GM12878 (cell line): ENCODE measurements at regions not wholly inside any gene's neighbourhood (a gene's known extent, or its start where the extent isn't known, plus 50 kb on each side); places are given as distances from the start of the nearest gene placed in this dataset.

Experiments
- ATAC-seq: fragments of 200-7000 bp; cut with Tn5 transposase; 3 replicates; pipeline ENCODE4 v1.9.1; 2020; ENCODE audit warnings: mild to moderate bottlenecking, moderate library complexity
- BruUV-seq: library from RNA; stranded (reverse); fragments of 400-500 nt; replicated peaks from 2 replicates; lab custom pipeline; 2021; lab: Mats Ljungman, UMichigan
- CTCF ChIA-PET: fragments of 300-600 bp; sonication (Branson Sonifier 250); formaldehyde crosslinking; extraction: SDS; loops from one replicate; lab custom pipeline; 2021; ENCODE audit warnings: inconsistent platforms; lab: Yijun Ruan, JAX
- POLR2A ChIA-PET: fragments of 350-600 bp; formaldehyde crosslinking; extraction: SDS; loops from one replicate; lab custom pipeline; 2021; ENCODE audit warnings: inconsistent platforms; lab: Charles Lee
- RAD21 ChIA-PET: fragments of 300-600 bp; sonication (Branson Sonifier 250); formaldehyde crosslinking; loops from one replicate; lab custom pipeline; 2023; ENCODE audit warnings: antibody characterized with exemption; ENCODE audit not compliant: unreplicated experiment; lab: Charles Lee
- SMC1A ChIA-PET: fragments of 300-600 bp; sonication (Branson Sonifier 250); formaldehyde crosslinking; loops from one replicate; lab custom pipeline; 2023; ENCODE audit not compliant: unreplicated experiment, uncharacterized antibody; lab: Charles Lee
- DNase-seq: peaks from one replicate; pipeline ENCODE4 v3.0.0-alpha.2; 2011; ENCODE audit warnings: low read depth, low spot score
- FAIRE-seq: peaks from 3 replicates; lab custom pipeline; 2011; peaks lifted over from hg19 to GRCh38; lab: Jason Lieb, UNC
- H2AFZ ChIP-seq: 2 replicates; pipeline ENCODE4 v1.6.0; 2011; ENCODE audit warnings: low read depth, low read length, control low read depth; ENCODE audit not compliant: control insufficient read depth
- H3K27ac ChIP-seq: 2 replicates; pipeline ENCODE4 v1.5.1; 2011; ENCODE audit warnings: control low read depth; ENCODE audit not compliant: control insufficient read depth, insufficient read depth
- H3K27me3 ChIP-seq, 2 experiments: replicated peaks in 1 of 2; 2 replicates each; pipeline versions ENCODE4 v1.6.0 to v1.6.1; 2011; ENCODE audit warnings: low read length in 1 of 2; ENCODE audit not compliant: control insufficient read depth in 2 of 2, insufficient read depth in 2 of 2
- H3K36me3 ChIP-seq, 2 experiments: 2 replicates each; pipeline ENCODE4 v1.5.1; 2011; ENCODE audit warnings: low read length in 1 of 2; ENCODE audit not compliant: control insufficient read depth in 2 of 2, insufficient read depth in 2 of 2
- H3K4me1 ChIP-seq: 2 replicates; pipeline ENCODE4 v1.6.1; 2011; ENCODE audit warnings: mild to moderate bottlenecking, low read length, moderate library complexity, mixed read lengths; ENCODE audit not compliant: control insufficient read depth, insufficient read depth
- H3K4me2 ChIP-seq: 2 replicates; pipeline ENCODE4 v1.6.0; 2011; ENCODE audit warnings: control low read depth; ENCODE audit not compliant: control insufficient read depth, insufficient read depth
- H3K4me3 ChIP-seq: fragments of 200-600 bp; sonication (generic); 2 replicates; pipeline ENCODE4 v1.5.1; 2016
- H3K79me2 ChIP-seq: 2 replicates; pipeline ENCODE4 v1.6.0; 2011; ENCODE audit warnings: low read length; ENCODE audit not compliant: control insufficient read depth, insufficient read depth
- H3K9ac ChIP-seq: 2 replicates; pipeline ENCODE4 v1.8.0; 2011; ENCODE audit warnings: low read length, control low read depth, mixed read lengths; ENCODE audit not compliant: control insufficient read depth, insufficient read depth
- H3K9me3 ChIP-seq: replicated peaks from 3 replicates; pipeline ENCODE4 v1.5.1; 2011; ENCODE audit warnings: mild to moderate bottlenecking, low read length; ENCODE audit not compliant: control insufficient read depth, insufficient read depth
- H4K20me1 ChIP-seq: 2 replicates; pipeline ENCODE4 v1.6.0; 2011; ENCODE audit not compliant: control insufficient read depth, insufficient read depth
- GATAD2B ChIP-seq: fragments of 450-650 bp; conservative IDR thresholded peaks from 2 replicates; pipeline ENCODE4 v1.6.1; 2017; ENCODE audit warnings: low read depth, mild to moderate bottlenecking, moderate library complexity
- HCFC1 ChIP-seq: fragments of 150-350 bp; IDR thresholded peaks from 2 replicates; pipeline ENCODE4 v1.6.1; 2014; ENCODE audit warnings: low read length
- RAD21 ChIP-seq: IDR thresholded peaks from 2 replicates; pipeline ENCODE4 v1.6.1; 2011; ENCODE audit warnings: mild to moderate bottlenecking, low read depth, low read length, moderate library complexity; ENCODE audit not compliant: insufficient read depth
- RCOR1 ChIP-seq: conservative IDR thresholded peaks from 2 replicates; pipeline ENCODE4 v1.6.1; 2012; ENCODE audit warnings: low read depth, low read length, improper control_type of control experiment
- SREBF1 ChIP-seq: IDR thresholded peaks from 2 replicates; pipeline ENCODE4 v1.6.1; 2012; ENCODE audit warnings: mild to moderate bottlenecking, low read length
- YY1 ChIP-seq: IDR thresholded peaks from 2 replicates; pipeline ENCODE4 v1.6.1; 2011; ENCODE audit warnings: low read depth, mild to moderate bottlenecking, low read length
- WGBS: methylation state at CpG from one replicate; pipeline ENCODE4 v1.1.6; 2016; ENCODE audit warnings: low lambda C conversion rate; ENCODE audit not compliant: insufficient replicate concordance, insufficient coverage; ENCODE audit errors: missing lambda C conversion rate; 5-methylcytosine and 5-hydroxymethylcytosine counted together
- in situ Hi-C: fragments of 300-500 bp; cut with MboI; formaldehyde crosslinking; loops from 9 replicates; pipeline ENCODE4 v1.14.3; 2018; ENCODE audit warnings: mixed read lengths
- intact Hi-C: fragments of 100-400 bp; cut with micrococcal nuclease; formaldehyde crosslinking; loops from one replicate; pipeline ENCODE4 v1.14.2; 2022; ENCODE audit not compliant: unreplicated experiment
- TF ChIP-seq, protein P1 (sequence below): fragments of 450-650 bp; IDR thresholded peaks from 2 replicates; pipeline ENCODE4 v1.6.1; 2018; ENCODE audit warnings: mild to moderate bottlenecking, low read depth, moderate library complexity; ENCODE audit not compliant: partially characterized antibody

DNA sequence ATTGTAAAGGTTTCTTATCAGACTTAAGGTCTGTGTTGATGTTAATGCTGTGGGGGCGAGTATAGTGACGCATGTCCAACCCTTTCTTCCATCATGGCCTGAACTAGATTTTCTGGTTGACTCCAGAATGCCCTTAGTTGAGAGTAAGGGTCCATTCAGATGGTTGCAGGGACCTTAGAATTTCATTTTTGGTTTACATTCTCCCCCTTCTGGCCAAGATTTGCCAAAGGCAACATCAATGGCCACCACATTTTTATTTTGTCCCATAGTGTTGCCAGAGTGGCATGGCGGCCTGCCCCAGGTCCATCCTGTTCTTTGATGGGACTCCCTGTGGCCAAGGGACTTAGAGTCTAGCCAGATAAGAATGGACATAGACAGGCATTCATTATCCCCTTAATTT is 368.5 kb downstream of the GPM6A start (continued):
- TF ChIP-seq, protein P1, sequence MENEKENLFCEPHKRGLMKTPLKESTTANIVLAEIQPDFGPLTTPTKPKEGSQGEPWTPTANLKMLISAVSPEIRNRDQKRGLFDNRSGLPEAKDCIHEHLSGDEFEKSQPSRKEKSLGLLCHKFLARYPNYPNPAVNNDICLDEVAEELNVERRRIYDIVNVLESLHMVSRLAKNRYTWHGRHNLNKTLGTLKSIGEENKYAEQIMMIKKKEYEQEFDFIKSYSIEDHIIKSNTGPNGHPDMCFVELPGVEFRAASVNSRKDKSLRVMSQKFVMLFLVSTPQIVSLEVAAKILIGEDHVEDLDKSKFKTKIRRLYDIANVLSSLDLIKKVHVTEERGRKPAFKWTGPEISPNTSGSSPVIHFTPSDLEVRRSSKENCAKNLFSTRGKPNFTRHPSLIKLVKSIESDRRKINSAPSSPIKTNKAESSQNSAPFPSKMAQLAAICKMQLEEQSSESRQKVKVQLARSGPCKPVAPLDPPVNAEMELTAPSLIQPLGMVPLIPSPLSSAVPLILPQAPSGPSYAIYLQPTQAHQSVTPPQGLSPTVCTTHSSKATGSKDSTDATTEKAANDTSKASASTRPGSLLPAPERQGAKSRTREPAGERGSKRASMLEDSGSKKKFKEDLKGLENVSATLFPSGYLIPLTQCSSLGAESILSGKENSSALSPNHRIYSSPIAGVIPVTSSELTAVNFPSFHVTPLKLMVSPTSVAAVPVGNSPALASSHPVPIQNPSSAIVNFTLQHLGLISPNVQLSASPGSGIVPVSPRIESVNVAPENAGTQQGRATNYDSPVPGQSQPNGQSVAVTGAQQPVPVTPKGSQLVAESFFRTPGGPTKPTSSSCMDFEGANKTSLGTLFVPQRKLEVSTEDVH = no peak

DNA sequence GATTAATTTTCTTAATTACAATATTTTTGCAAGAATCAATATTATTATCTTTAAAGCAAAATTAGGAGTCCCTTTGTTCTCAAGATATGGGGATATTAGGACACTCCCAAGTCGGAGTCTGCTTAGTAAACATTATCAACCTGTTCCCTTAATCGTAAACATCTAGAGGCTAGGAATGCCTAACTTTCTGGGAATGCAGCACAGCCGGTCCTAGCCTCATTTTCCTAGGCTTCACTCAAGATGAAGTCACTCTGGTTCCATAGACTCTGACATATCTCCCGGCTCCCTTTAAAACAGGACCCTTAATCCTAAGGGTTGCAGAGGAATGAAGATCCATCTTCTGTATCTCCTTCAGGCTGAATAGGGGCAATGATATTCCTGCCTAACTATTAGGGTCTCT is 367.6 kb downstream of the GPM6A start:
- in situ Hi-C loops = no loop called here
- no TSS peak for BruUV-seq
- Histone ChIP-seq H2AFZ (no peak overlapping the region), H3K9me3 (no peaks in the 10 kb centered on the region; the same call in 2 of the 3 replicates), H3K4me3 (no peak overlapping the region), H3K79me2 (no peaks in the 10 kb centered on the region), H4K20me1 (no peaks in the 10 kb centered on the region), H3K9ac (no peak overlapping the region), H3K27ac (no peak overlapping the region), H3K4me1 (no peaks in the 10 kb centered on the region), H3K27me3 (no peaks in the 10 kb centered on the region), H3K4me2 (no peak overlapping the region), H3K36me3 (no peaks in the 10 kb centered on the region)
- SMC1A ChIA-PET = no interaction called here
- no peak for TF ChIP-seq RAD21
- TF ChIP-seq RCOR1 = no peak
- TF ChIP-seq YY1 = no peak
- TF ChIP-seq HCFC1 = no peak
- no peak for TF ChIP-seq GATAD2B
- TF ChIP-seq SREBF1 = no peak
- FAIRE-seq (no peak), DNase-seq (no peak), ATAC-seq (no peak)
- POLR2A ChIA-PET = no interaction called here
- intact Hi-C loops = loop anchor here (5.0 kb wide), 1 partner anchor 572 kb away; no protein-coding TSS in a partner anchor
- CTCF ChIA-PET = no interaction called here
- WGBS = 16% methylated on average over 4 of the region's 4 CpGs
- RAD21 ChIA-PET = no interaction called here
